ENCODE measurements at regions not wholly inside any gene's neighbourhood (a gene's known extent, or its start where the extent isn't known, plus 50 kb on each side); places are given as distances from the start of the nearest gene placed in this dataset.

DNA sequence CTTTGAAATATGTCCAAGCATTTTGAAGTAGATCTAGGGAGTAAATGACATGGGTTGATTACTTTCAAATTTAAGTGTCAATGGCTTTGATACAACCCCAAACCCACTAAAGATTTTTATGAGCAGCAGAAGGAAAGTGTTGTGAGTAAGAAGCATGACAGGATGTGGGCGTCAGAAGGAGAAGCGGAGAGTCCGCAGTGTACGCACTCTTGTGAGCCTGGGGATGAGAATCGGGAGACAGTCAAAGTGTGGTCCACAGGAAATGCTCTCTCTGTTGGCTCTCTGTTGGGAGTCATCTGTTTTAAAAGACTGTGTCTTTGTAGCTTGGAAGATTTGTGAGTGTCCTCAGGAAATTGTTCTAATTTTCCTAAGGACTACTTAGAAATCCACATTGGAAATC is 629.8 kb upstream of the ADARB2 start:
- Histone ChIP-seq H3K36me3 (ENCODE audit: insufficient read depth in 1 of 2, low read depth in 1 of 2) (no peaks in the 10 kb centered on the region), H3K4me3 (no peak overlapping the region), H3K27me3 (ENCODE audit: insufficient read depth in 3 of 3, low read length in 2 of 3) (no peaks in the 10 kb centered on the region), H3K9me3 (peaks cover 3% of the 10 kb centered on the region), H3K27ac (no peak overlapping the region), H3K4me1 (no peaks in the 10 kb centered on the region)
- intact Hi-C loops (cut with DNase I): no loop called here
- 49 to 61% (median 58%) methylated on average over 5 of the region's 5 CpGs for WGBS, 3 donors
- DNase-seq (no peak), ATAC-seq (no peak)
- TF ChIP-seq, protein P1, sequence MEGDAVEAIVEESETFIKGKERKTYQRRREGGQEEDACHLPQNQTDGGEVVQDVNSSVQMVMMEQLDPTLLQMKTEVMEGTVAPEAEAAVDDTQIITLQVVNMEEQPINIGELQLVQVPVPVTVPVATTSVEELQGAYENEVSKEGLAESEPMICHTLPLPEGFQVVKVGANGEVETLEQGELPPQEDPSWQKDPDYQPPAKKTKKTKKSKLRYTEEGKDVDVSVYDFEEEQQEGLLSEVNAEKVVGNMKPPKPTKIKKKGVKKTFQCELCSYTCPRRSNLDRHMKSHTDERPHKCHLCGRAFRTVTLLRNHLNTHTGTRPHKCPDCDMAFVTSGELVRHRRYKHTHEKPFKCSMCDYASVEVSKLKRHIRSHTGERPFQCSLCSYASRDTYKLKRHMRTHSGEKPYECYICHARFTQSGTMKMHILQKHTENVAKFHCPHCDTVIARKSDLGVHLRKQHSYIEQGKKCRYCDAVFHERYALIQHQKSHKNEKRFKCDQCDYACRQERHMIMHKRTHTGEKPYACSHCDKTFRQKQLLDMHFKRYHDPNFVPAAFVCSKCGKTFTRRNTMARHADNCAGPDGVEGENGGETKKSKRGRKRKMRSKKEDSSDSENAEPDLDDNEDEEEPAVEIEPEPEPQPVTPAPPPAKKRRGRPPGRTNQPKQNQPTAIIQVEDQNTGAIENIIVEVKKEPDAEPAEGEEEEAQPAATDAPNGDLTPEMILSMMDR (IDR thresholded peaks at IDR 0.05): no peak

GRCh38 chr10:2366264-2366931 is 629.1 kb upstream of the ADARB2 start:
- TF ChIP-seq, protein P1 (IDR thresholded peaks at IDR 0.05): no peak
- no peak for DNase-seq
- Histone ChIP-seq H3K27me3 (ENCODE audit: insufficient read depth in 3 of 3, low read length in 2 of 3) (no peaks in the 10 kb centered on the region), H3K27ac (no peak overlapping the region), H3K4me1 (no peaks in the 10 kb centered on the region), H3K9me3 (peaks cover 3% of the 10 kb centered on the region), H3K36me3 (ENCODE audit: insufficient read depth in 1 of 2, low read depth in 1 of 2) (no peaks in the 10 kb centered on the region), H3K4me3 (no peak overlapping the region)
- intact Hi-C loops (cut with DNase I): no loop called here
- ATAC-seq: no peak

DNA sequence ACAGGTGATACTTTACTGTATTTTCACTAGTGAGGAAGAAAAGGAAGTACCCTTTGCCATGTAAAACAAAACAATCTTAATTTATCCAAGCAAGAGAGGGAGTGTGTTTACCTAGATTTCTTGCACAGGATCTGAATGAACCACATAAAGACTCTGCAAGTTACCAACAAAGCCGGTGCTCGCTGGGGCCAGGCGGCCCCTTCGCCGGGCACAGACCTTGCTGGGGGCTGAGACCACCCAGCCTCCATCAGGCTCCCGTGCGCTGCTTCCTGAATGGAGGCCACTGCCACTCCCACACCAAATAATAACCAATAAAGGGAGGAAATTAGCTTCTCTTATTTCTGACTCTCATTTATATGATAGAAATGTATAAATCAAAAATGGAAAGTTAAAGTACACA is 625.0 kb upstream of the ADARB2 start:
- no peaks in the 10 kb centered on the region for H3K27me3 ChIP-seq (ENCODE audit: insufficient read depth in 3 of 3, low read length in 2 of 3)
- ATAC-seq: no peak
- TF ChIP-seq, protein P1 (IDR thresholded peaks at IDR 0.05): no peak
- no peak overlapping the region for H3K4me3 ChIP-seq
- H3K9me3 ChIP-seq: no peaks in the 10 kb centered on the region
- 84 to 90% (median 87%) methylated on average over 7 of the region's 7 CpGs for WGBS, 3 donors
- DNase-seq: no peak
- no peak overlapping the region for H3K27ac ChIP-seq
- H3K36me3 ChIP-seq (ENCODE audit: insufficient read depth in 1 of 2, low read depth in 1 of 2): no peaks in the 10 kb centered on the region
- H3K4me1 ChIP-seq: no peaks in the 10 kb centered on the region
- intact Hi-C loops (cut with DNase I): no loop called here

- Histone ChIP-seq H3K4me1 (no peaks in the 10 kb centered on the region), H3K36me3 (ENCODE audit: insufficient read depth in 1 of 2, low read depth in 1 of 2) (no peaks in the 10 kb centered on the region), H3K27me3 (ENCODE audit: insufficient read depth in 3 of 3, low read length in 2 of 3) (no peaks in the 10 kb centered on the region), H3K27ac (no peak overlapping the region), H3K9me3 (no peaks in the 10 kb centered on the region), H3K4me3 (no peak overlapping the region)
- DNase-seq: no peak
- no peak for ATAC-seq
- intact Hi-C loops (cut with DNase I): no loop called here
- TF ChIP-seq, protein P1 (IDR thresholded peaks at IDR 0.05): no peak
- WGBS, 3 donors: 81 to 89% (median 83%) methylated on average over 9 of the region's 9 CpGs
Measured at GRCh38 chr10:2358586-2358985, 621.3 kb upstream of the ADARB2 start.

- Histone ChIP-seq H3K27me3 (ENCODE audit: insufficient read depth in 3 of 3, low read length in 2 of 3) (no peaks in the 10 kb centered on the region), H3K36me3 (ENCODE audit: insufficient read depth in 1 of 2, low read depth in 1 of 2) (no peaks in the 10 kb centered on the region), H3K27ac (no peak overlapping the region), H3K9me3 (no peaks in the 10 kb centered on the region), H3K4me3 (no peak overlapping the region), H3K4me1 (no peaks in the 10 kb centered on the region)
- intact Hi-C loops (cut with DNase I): no loop called here
- ATAC-seq (no peak), DNase-seq (no peak)
- TF ChIP-seq, protein P1 (IDR thresholded peaks at IDR 0.05): no peak
- 93 to 97% (median 96%) methylated on average over 7 of the region's 7 CpGs for WGBS, 3 donors
Measured at GRCh38 chr10:2356670-2357069, 619.3 kb upstream of the ADARB2 start.
